ENCODE measurements at regions not wholly inside any gene's neighbourhood (a gene's known extent, or its start where the extent isn't known, plus 50 kb on each side); places are given as distances from the start of the nearest gene placed in this dataset.

GRCh38 chr18:44410740-44411139, 269.9 kb upstream of the SETBP1 start:
- intact Hi-C loops (cut with micrococcal nuclease), result no loop called here
- peaks cover 12% of the 10 kb centered on the region for H3K4me1 Mint-ChIP-seq (ENCODE audit: insufficient read depth, unreplicated experiment)
- no peak for DNase-seq (ENCODE audit: unreplicated experiment)
- BruUV-seq (replicated peaks), result no TSS peak
- TF ChIP-seq, protein P1, sequence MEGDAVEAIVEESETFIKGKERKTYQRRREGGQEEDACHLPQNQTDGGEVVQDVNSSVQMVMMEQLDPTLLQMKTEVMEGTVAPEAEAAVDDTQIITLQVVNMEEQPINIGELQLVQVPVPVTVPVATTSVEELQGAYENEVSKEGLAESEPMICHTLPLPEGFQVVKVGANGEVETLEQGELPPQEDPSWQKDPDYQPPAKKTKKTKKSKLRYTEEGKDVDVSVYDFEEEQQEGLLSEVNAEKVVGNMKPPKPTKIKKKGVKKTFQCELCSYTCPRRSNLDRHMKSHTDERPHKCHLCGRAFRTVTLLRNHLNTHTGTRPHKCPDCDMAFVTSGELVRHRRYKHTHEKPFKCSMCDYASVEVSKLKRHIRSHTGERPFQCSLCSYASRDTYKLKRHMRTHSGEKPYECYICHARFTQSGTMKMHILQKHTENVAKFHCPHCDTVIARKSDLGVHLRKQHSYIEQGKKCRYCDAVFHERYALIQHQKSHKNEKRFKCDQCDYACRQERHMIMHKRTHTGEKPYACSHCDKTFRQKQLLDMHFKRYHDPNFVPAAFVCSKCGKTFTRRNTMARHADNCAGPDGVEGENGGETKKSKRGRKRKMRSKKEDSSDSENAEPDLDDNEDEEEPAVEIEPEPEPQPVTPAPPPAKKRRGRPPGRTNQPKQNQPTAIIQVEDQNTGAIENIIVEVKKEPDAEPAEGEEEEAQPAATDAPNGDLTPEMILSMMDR (IDR thresholded peaks at IDR 0.05; ENCODE audit: unreplicated experiment), result no peak
- no peaks in the 10 kb centered on the region for H3K27me3 Mint-ChIP-seq (ENCODE audit: insufficient read depth, unreplicated experiment)
- ChIA-PET POLR2A (no interaction called here), CTCF (no interaction called here)
- H3K9me3 Mint-ChIP-seq (ENCODE audit: unreplicated experiment), result no peaks in the 10 kb centered on the region
- no peaks in the 10 kb centered on the region for H3K36me3 Mint-ChIP-seq (ENCODE audit: insufficient read depth, unreplicated experiment)
- no peak overlapping the region for H3K27ac Mint-ChIP-seq (ENCODE audit: low read depth, unreplicated experiment)
- H3K4me3 Mint-ChIP-seq (ENCODE audit: unreplicated experiment), result no peak overlapping the region

- H3K4me3 Mint-ChIP-seq (ENCODE audit: unreplicated experiment), result no peak overlapping the region
- no TSS peak for BruUV-seq (replicated peaks)
- intact Hi-C loops (cut with micrococcal nuclease), result no loop called here
- ChIA-PET POLR2A (no interaction called here), CTCF (no interaction called here)
- TF ChIP-seq, protein P1 (IDR thresholded peaks at IDR 0.05; ENCODE audit: unreplicated experiment), result no peak
- H3K27ac Mint-ChIP-seq (ENCODE audit: low read depth, unreplicated experiment), result no peak overlapping the region
- no peaks in the 10 kb centered on the region for H3K36me3 Mint-ChIP-seq (ENCODE audit: insufficient read depth, unreplicated experiment)
- no peaks in the 10 kb centered on the region for H3K27me3 Mint-ChIP-seq (ENCODE audit: insufficient read depth, unreplicated experiment)
- no peaks in the 10 kb centered on the region for H3K9me3 Mint-ChIP-seq (ENCODE audit: unreplicated experiment)
- DNase-seq (ENCODE audit: unreplicated experiment), result peak; percentile 23
- peaks cover 12% of the 10 kb centered on the region for H3K4me1 Mint-ChIP-seq (ENCODE audit: insufficient read depth, unreplicated experiment)
Measured at GRCh38 chr18:44411262-44411905, 269.3 kb upstream of the SETBP1 start.

GRCh38 chr18:44411976-44412375, 268.7 kb upstream of the SETBP1 start:
- BruUV-seq (replicated peaks), result no TSS peak
- intact Hi-C loops (cut with micrococcal nuclease), result no loop called here
- H3K4me1 Mint-ChIP-seq (ENCODE audit: insufficient read depth, unreplicated experiment), result peaks cover 12% of the 10 kb centered on the region

GRCh38 chr18:44423814-44424644, 256.7 kb upstream of the SETBP1 start:
- no peak for DNase-seq (ENCODE audit: unreplicated experiment)
- intact Hi-C loops (cut with micrococcal nuclease), result no loop called here
- peaks cover 6% of the 10 kb centered on the region for H3K9me3 Mint-ChIP-seq (ENCODE audit: unreplicated experiment)
- H3K4me3 Mint-ChIP-seq (ENCODE audit: unreplicated experiment), result no peak overlapping the region
- ChIA-PET POLR2A (no interaction called here), CTCF (interaction anchor here (0.6 kb wide), 1 partner anchor 294 kb away, joined by 3 read pairs; no protein-coding TSS in a partner anchor)
- H3K27ac Mint-ChIP-seq (ENCODE audit: low read depth, unreplicated experiment), result no peak overlapping the region
- no TSS peak for BruUV-seq (replicated peaks)
- TF ChIP-seq, protein P1 (IDR thresholded peaks at IDR 0.05; ENCODE audit: unreplicated experiment), result no peak
- no peaks in the 10 kb centered on the region for H3K4me1 Mint-ChIP-seq (ENCODE audit: insufficient read depth, unreplicated experiment)
- no peaks in the 10 kb centered on the region for H3K27me3 Mint-ChIP-seq (ENCODE audit: insufficient read depth, unreplicated experiment)
- no peaks in the 10 kb centered on the region for H3K36me3 Mint-ChIP-seq (ENCODE audit: insufficient read depth, unreplicated experiment)

More at GRCh38 chr18:44411976-44412375, 268.7 kb upstream of the SETBP1 start:
- H3K27ac Mint-ChIP-seq (ENCODE audit: low read depth, unreplicated experiment), result no peak overlapping the region
- H3K4me3 Mint-ChIP-seq (ENCODE audit: unreplicated experiment), result no peak overlapping the region
- no peaks in the 10 kb centered on the region for H3K9me3 Mint-ChIP-seq (ENCODE audit: unreplicated experiment)
- no peaks in the 10 kb centered on the region for H3K27me3 Mint-ChIP-seq (ENCODE audit: insufficient read depth, unreplicated experiment)
- CTCF ChIA-PET, result no interaction called here
- peak; percentile 4 for DNase-seq (ENCODE audit: unreplicated experiment)
- POLR2A ChIA-PET, result no interaction called here
- TF ChIP-seq, protein P1 (IDR thresholded peaks at IDR 0.05; ENCODE audit: unreplicated experiment), result no peak
- no peaks in the 10 kb centered on the region for H3K36me3 Mint-ChIP-seq (ENCODE audit: insufficient read depth, unreplicated experiment)
